Choroid plexus epithelial cell (primary cell): ENCODE measurements at regions not wholly inside any gene's neighbourhood (a gene's known extent, or its start where the extent isn't known, plus 50 kb on each side); places are given as distances from the start of the nearest gene placed in this dataset.
"Not testable (repeated sequence)": the region's sequence is repeated elsewhere in the genome, so short reads cannot be mapped to it uniquely, and the experiment has no call there.

ENCODE experiments used
- DNase-seq: peaks from one replicate; pipeline ENCODE4 v3.0.0-alpha.2; 2010; ENCODE audit warnings: low read depth
- H3K4me3 ChIP-seq: 2 replicates; pipeline ENCODE4 v1.5.1; 2011; ENCODE audit warnings: low read depth, mild to moderate bottlenecking, control low read depth, low read length, moderate library complexity
- TF ChIP-seq, protein P1 (sequence below): conservative IDR thresholded peaks from 2 replicates; pipeline ENCODE4 v1.5.1; 2011; ENCODE audit warnings: low read depth, mild to moderate bottlenecking, control low read depth, inconsistent platforms, low read length, moderate library complexity

DNA sequence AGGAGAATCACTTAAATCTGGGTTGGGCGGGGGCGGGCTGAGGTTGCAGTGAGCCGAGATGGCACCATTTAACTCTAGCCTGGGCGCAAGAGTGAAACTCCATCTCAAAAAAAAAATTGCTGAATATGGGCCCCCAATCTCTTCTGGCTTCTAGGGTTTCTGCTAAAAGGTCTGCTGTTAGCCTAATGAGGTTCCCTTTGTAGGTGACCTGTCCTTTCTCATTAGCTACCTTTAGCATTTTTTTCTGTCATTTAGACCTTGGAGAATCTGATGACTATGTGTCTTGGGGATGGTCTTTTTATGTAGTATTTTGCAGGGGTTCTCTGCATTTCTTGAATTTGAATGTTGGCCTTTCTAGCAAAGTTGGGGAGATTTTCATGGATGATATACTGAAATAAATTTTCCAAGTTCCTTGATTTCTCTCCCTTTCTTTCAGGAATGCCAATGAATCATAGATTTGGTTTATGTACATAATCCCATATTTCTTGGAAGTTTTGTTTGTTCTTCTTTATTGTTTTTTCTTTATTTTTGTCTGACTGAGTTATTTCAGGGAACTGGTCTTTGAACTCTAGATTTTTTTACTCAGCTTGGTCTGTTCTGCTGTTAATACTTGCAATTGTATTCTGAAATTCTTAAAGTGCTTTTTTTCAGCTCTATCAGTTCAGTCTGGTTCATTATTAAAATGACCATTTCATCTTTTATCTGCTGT, 181.5 kb downstream of the TTC6 start:
- TF ChIP-seq, protein P1, sequence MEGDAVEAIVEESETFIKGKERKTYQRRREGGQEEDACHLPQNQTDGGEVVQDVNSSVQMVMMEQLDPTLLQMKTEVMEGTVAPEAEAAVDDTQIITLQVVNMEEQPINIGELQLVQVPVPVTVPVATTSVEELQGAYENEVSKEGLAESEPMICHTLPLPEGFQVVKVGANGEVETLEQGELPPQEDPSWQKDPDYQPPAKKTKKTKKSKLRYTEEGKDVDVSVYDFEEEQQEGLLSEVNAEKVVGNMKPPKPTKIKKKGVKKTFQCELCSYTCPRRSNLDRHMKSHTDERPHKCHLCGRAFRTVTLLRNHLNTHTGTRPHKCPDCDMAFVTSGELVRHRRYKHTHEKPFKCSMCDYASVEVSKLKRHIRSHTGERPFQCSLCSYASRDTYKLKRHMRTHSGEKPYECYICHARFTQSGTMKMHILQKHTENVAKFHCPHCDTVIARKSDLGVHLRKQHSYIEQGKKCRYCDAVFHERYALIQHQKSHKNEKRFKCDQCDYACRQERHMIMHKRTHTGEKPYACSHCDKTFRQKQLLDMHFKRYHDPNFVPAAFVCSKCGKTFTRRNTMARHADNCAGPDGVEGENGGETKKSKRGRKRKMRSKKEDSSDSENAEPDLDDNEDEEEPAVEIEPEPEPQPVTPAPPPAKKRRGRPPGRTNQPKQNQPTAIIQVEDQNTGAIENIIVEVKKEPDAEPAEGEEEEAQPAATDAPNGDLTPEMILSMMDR, result no peak
- no peak for DNase-seq

DNA sequence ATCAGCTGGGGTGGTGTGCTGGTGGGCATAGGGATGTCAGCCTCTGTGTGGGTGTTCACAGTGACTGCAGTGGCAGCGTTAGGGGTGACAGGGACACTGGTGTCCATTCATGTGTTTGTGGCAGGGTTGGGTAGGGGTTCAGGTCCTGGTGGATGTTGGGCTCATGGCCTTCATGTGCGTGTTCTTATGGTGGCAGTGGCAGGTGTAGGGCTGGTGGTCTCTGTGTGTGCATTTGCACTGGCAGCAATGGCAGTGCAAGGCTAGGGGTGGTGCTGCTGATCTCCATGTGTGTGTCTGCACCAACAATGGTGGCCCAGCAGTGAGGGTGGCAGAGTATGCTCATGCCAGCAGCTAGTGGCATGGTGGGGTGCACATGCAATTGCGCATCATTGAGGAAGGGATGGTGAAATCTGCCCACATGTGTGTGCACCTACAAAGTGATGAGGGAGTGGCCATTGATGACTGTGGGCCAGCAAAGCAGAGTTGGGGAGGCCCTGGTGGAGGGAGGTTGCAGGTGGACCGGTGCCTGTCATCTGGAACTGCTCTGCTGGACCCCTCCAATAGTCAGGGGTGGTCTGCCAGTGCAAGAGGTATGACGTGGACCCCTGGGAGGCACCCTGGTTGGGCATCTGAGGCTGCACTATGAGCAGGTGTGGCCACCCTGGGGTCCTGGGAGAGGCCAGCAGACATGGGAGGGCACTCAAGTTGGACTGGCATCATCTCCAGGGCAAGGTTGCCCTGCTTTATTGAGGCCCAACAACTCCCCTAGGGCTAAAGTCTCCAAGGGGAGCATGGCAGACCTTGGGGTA, 182.9 kb downstream of the TTC6 start:
- TF ChIP-seq, protein P1, result no peak
- no peak for DNase-seq
- no peak overlapping the region for H3K4me3 ChIP-seq

More for the DNA sequence above, 181.5 kb downstream of the TTC6 start:
- H3K4me3 ChIP-seq, result no peak overlapping the region

- TF ChIP-seq, protein P1, result no peak
- DNase-seq, result no peak
- H3K4me3 ChIP-seq, result no peak overlapping the region
These were observed 184.1 kb downstream of the TTC6 start for GRCh38 chr14:37779480-37779879.

- H3K4me3 ChIP-seq, DNase-seq: not testable (repeated sequence)
These were observed 185.3 kb downstream of the TTC6 start for GRCh38 chr14:37780731-37781130.

- H3K4me3 ChIP-seq, DNase-seq: not testable (repeated sequence)
These were observed 188.9 kb downstream of the TTC6 start for GRCh38 chr14:37784203-37784826.

GRCh38 chr14:37784827-37785223, 189.4 kb downstream of the TTC6 start:
- H3K4me3 ChIP-seq, DNase-seq: not testable (repeated sequence)

DNA sequence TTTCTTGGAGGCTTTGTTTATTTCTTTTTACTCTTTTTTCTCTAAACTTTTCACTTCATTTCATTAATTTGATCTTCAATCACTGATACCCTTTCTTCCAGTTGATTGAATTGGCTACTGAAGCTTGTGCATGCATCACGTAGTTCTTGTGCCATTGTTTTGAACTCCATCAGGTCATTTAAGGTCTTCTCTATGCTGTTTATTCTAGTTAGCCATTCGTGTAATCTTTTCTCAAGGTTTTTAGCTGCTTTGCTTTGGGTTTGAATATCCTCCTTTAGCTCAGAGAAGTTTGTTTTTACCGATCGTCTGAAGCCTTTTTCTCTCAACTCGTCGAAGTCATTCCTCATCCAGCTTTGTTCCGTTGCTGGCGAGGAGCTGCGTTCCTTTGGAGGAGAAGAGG, 189.9 kb downstream of the TTC6 start:
- not testable (repeated sequence) for H3K4me3 ChIP-seq, DNase-seq

- not testable (repeated sequence) for DNase-seq, H3K4me3 ChIP-seq
These were observed 190.7 kb downstream of the TTC6 start for GRCh38 chr14:37786114-37786625.

DNA sequence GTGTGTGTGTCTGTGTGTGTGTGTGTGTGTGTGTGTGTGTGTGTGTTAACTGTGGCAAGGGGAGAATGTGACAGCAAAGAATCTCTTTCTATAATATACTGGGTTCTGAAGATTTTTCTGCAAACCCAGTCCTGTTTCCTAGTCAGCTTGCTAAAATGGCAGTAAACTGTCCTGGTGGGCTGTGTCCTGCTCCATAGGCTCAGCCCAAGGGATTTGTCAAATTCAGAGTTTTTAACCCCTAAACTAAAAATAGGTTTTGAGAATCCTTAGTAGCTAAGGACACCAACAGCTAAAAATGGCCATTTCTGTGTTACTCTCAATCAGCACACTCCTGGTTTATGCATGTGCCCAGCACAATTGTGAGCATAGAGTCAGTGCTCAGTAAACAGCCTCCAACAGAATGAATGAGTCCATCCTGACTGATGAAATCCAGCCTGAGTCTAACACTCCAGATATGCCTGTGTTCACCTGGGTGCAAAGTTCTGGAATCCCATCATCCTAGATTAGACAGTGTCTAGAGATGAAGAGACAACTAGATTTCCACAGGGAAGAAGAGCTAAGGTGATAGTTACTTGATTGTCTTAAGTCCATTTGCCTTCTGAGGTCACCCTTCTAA, 192.6 kb downstream of the TTC6 start:
- no peak for DNase-seq
- TF ChIP-seq, protein P1, result no peak
- no peak overlapping the region for H3K4me3 ChIP-seq
